Breast epithelium (tissue), 4 donors: ENCODE measurements at regions not wholly inside any gene's neighbourhood (a gene's known extent, or its start where the extent isn't known, plus 50 kb on each side); places are given as distances from the start of the nearest gene placed in this dataset.
A peak's percentile ranks its signal among the peaks of the same experiment; 100 is the strongest.

Experiments used
- DNase-seq, 2 donors: peaks; one replicate each; pipeline ENCODE4 v3.0.0-alpha.2; 2019; ENCODE audit warnings: low spot score in 2 of 2
- H3K27ac ChIP-seq, 2 donors: fragments of 200-600 bp; sonication (generic) in 1 of 2; one replicate each; pipeline ENCODE4 v1.5.1; 2016 to 2019; ENCODE audit warnings: mild to moderate bottlenecking in 1 of 2
- H3K27me3 ChIP-seq, 2 donors: fragments of 200-600 bp; sonication (generic) in 1 of 2; one replicate each; pipeline versions ENCODE4 v1.5.1 to v1.6.0; 2017 to 2019; ENCODE audit warnings: control low read depth in 1 of 2, mild to moderate bottlenecking in 1 of 2
- H3K36me3 ChIP-seq: fragments of 200-600 bp; one replicate; pipeline ENCODE4 v1.5.1; 2019
- H3K4me1 ChIP-seq, 2 donors: fragments of 200-600 bp; sonication (generic); one replicate each; pipeline ENCODE4 v1.5.1; 2016 to 2019; ENCODE audit warnings: control low read depth in 1 of 2
- H3K4me3 ChIP-seq, 3 donors: fragments of 200-600 bp; sonication (generic); 1 replicate in 2 of 3; 2 replicates in 1 of 3; pipeline ENCODE4 v1.5.1; 2016 to 2019; ENCODE audit warnings: mild to moderate bottlenecking in 3 of 3, moderate library complexity in 2 of 3
- H3K9me3 ChIP-seq, 2 donors: fragments of 200-600 bp; sonication (generic) in 1 of 2; one replicate each; pipeline ENCODE4 v1.5.1; 2016 to 2019; ENCODE audit warnings: control low read depth in 1 of 2
- POLR2A ChIP-seq: fragments of 450-650 bp; IDR thresholded peaks from one replicate; pipeline ENCODE4 v1.6.1; 2016; ENCODE audit warnings: antibody characterized with exemption, mild to moderate bottlenecking, moderate library complexity
- POLR2AphosphoS5 ChIP-seq, 3 donors: sonication (generic); formaldehyde crosslinking; IDR thresholded peaks; one replicate each; pipeline ENCODE4 v1.6.1; 2017; ENCODE audit warnings: antibody characterized with exemption in 3 of 3
- intact Hi-C: fragments of 100-400 bp; cut with DNase I; formaldehyde crosslinking; loops from one replicate; pipeline ENCODE4 v1.15.1; 2023; ENCODE audit warnings: low total_unique reads
- TF ChIP-seq, protein P1 (sequence below), 3 donors: fragments of 450-650 bp; IDR thresholded peaks; one replicate each; pipeline ENCODE4 v1.5.1; 2016 to 2017; ENCODE audit warnings: antibody characterized with exemption in 3 of 3, mild to moderate bottlenecking in 3 of 3, moderate library complexity in 3 of 3

DNA sequence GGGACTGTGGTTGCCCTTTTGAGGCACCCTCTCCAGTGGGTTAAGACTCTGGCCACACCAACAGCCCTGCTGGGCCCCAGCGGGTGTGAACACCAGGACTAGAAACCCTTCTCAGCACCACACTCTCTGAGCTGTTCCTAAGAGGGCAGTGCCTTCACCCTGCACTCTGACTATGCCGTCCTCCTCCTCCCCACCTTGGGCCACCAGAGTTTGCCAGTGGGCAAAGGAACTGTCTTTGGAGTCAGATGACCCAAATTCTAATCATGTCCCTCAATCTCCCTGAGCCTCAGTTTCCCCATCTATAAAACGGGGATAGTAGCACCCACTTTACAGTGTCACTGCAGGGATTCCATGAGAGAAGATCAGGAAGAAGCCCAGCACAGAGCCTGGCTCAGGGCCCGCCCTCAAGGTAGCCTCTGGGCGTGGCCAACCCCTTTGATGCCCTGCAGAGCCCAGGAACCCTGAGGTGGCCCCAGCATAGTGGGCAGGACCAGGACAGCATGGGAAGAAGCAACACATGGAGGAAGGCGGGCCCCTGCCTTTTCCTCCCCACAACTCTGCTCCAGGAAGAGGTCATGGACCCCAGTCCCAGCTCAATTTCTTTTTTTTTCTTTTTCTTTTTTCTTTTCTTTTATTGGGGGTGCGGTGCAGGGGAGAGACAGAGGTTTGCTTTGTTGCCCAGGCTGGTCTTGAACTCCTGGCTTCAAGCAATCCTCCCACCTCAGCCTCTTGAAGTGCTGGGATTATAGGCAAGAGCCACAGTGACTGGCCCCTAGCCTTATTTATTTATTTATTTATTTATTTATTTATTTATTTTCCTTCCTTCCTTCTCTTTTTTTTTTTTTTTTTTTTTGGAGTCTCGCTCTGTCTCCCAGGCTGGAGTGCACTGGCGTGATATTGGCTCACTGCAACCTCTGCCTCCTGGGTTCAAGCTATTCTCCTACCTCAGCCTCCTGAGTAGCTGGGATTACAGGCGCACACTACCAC, 115.7 kb upstream of the LINGO1 start:
- Histone ChIP-seq H3K4me3 (peak overlapping the region in 1 of 3 donors; percentile 46), H3K27me3 (peaks cover 0 to 10% of the 10 kb centered on the region in 2 donors), H3K36me3 (no peaks in the 10 kb centered on the region), H3K9me3 (no peaks in the 10 kb centered on the region), H3K4me1 (no peaks in the 10 kb centered on the region), H3K27ac (no peak overlapping the region)
- DNase-seq, result no peak
- TF ChIP-seq, protein P1, sequence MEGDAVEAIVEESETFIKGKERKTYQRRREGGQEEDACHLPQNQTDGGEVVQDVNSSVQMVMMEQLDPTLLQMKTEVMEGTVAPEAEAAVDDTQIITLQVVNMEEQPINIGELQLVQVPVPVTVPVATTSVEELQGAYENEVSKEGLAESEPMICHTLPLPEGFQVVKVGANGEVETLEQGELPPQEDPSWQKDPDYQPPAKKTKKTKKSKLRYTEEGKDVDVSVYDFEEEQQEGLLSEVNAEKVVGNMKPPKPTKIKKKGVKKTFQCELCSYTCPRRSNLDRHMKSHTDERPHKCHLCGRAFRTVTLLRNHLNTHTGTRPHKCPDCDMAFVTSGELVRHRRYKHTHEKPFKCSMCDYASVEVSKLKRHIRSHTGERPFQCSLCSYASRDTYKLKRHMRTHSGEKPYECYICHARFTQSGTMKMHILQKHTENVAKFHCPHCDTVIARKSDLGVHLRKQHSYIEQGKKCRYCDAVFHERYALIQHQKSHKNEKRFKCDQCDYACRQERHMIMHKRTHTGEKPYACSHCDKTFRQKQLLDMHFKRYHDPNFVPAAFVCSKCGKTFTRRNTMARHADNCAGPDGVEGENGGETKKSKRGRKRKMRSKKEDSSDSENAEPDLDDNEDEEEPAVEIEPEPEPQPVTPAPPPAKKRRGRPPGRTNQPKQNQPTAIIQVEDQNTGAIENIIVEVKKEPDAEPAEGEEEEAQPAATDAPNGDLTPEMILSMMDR (IDR thresholded peaks at IDR 0.05), result no peak
- intact Hi-C loops, result no loop called here

DNA sequence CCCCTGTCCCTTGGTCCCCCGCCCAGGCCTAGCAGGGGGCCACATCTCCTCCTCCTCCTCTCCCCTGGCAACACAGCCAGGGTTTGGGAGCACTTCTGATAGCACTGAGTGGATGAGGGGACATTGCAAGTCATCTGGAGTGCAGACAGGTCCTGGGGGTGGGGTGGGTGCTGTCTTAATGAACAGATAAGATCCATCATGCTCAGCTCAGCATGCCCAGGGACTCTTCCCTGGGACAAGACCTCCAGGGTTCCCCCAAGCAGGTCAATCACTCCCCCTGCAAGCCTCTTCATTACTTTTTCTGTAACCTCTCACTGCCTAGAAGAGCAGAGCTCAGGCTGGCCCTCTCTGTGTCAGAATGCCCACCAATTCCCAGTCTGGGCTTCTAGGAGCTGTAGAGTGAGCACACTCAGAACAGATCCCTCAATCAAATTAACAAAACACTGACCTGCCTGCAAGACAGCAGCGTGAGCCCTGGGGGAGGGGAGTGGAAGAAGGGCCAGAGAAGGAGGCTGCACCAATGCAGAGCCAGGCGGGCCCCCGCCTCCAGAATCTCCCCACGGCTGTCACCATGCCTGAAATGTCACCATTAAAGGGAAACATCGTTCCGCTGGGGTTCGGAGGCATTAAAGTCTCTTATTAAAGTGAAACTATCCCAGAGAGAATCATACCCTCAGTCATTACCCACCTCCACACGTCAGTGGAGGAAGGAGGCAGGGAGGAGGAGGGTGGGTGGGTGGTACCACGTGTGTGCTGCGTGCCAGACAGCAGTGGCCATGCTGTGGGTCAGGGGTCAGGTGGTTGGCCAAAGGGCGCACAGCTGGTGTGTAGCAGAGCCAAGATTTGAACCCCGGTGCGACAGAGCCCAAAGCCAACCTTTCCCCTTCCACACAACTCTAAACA, 114.7 kb upstream of the LINGO1 start:
- TF ChIP-seq, protein P1 (IDR thresholded peaks at IDR 0.05), result no peak
- TF ChIP-seq POLR2AphosphoS5 (IDR thresholded peaks at IDR 0.05) (no peak), POLR2A (no peak)
- peak overlapping the region in 1 of 3 donors; percentile 46 for H3K4me3 ChIP-seq
- DNase-seq, result no peak
- H3K9me3 ChIP-seq, result no peaks in the 10 kb centered on the region
- peaks cover 0 to 10% of the 10 kb centered on the region in 2 donors for H3K27me3 ChIP-seq
- intact Hi-C loops, result no loop called here
- no peaks in the 10 kb centered on the region for H3K4me1 ChIP-seq
- H3K27ac ChIP-seq, result no peak overlapping the region
- no peaks in the 10 kb centered on the region for H3K36me3 ChIP-seq

DNA sequence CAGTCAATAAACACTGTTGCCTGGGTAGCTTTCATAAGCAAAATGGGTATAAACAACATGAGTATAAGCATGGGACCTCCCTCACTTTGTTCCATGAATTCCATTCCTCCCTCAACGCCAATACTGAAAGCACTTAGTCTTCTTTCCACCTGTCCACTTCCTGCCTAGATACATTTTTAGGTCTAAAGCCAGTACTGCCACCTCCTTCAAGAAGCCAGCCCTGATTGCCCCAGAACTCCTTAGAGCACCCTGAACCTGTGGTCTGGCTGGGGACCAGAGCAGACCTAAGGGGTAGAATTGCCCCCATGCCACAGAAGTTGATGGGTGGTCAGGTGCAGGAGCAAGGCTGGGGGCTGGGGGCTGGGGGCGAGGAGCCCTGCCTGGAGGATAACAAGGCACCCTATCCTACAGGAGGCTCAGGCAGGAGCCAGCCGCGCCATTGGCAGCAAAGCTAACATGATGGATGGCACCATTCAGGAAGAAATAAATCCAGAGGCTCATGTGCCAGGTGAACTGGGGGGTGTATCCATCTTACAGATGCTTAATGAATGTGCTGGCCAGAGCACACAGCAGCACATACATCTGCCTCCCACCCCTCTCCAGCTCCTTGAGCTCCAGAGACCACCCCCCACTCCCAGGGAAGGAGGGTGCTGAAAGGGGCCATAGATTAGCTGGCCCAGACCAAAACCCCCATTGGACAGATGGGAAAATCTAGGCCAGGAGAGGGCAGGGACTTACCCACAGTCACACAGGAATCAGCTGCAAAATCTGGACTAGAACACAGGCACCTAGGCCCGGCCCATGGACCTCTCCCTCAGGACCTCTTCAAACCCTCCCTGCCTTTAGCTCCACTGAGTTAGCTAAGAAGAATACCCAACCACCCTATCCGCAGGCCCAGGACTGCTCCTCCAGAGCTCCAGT, 113.8 kb upstream of the LINGO1 start:
- Histone ChIP-seq H3K27ac (no peak overlapping the region), H3K27me3 (peaks cover 0 to 17% of the 10 kb centered on the region in 2 donors), H3K4me1 (no peaks in the 10 kb centered on the region), H3K4me3 (no peak overlapping the region), H3K9me3 (no peaks in the 10 kb centered on the region), H3K36me3 (no peaks in the 10 kb centered on the region)
- intact Hi-C loops, result no loop called here
- TF ChIP-seq POLR2A (no peak), POLR2AphosphoS5 (IDR thresholded peaks at IDR 0.05) (no peak)
- TF ChIP-seq, protein P1 (IDR thresholded peaks at IDR 0.05), result no peak
- no peak for DNase-seq

DNA sequence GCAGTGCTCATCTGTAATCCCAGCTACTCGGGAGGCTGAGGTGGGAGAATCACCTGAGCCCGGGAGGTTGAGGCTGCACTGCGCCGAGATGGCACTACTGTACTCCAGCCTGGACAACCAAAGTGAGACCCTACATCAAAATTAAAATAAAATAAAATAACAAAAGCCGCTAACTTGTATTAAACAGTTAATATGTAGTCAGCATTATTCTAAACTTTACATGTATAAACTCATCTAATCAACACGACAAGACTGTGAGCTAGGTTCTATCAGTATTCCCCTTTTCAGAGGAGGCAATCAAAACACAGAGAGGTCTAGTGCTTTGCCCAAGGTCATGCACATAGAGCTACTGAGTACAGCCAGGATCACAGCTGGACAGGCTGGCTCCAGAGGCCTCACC, 111.7 kb upstream of the LINGO1 start:
- TF ChIP-seq, protein P1 (IDR thresholded peaks at IDR 0.05), result no peak
- TF ChIP-seq POLR2A (no peak), POLR2AphosphoS5 (IDR thresholded peaks at IDR 0.05) (no peak)
- Histone ChIP-seq H3K4me1 (no peaks in the 10 kb centered on the region), H3K36me3 (no peaks in the 10 kb centered on the region), H3K27ac (no peak overlapping the region), H3K9me3 (no peaks in the 10 kb centered on the region), H3K4me3 (no peak overlapping the region), H3K27me3 (peaks cover 0 to 36% of the 10 kb centered on the region in 2 donors)
- intact Hi-C loops, result no loop called here
- no peak for DNase-seq
